Endothelial cell of umbilical vein (primary cell): ENCODE measurements at regions not wholly inside any gene's neighbourhood (a gene's known extent, or its start where the extent isn't known, plus 50 kb on each side); places are given as distances from the start of the nearest gene placed in this dataset.

Experiments
- BruUV-seq: library from RNA; stranded (reverse); fragments of 400-500 nt; replicated peaks from 2 replicates; lab custom pipeline; 2021; lab: Mats Ljungman, UMichigan
- CTCF ChIA-PET: fragments of 300-600, 350-600 bp; sonication (Branson Sonifier 250); formaldehyde crosslinking; loops from one replicate; lab custom pipeline; 2021; ENCODE audit warnings: antibody characterized with exemption, inconsistent platforms; lab: Charles Lee
- POLR2A ChIA-PET: fragments of 300-600, 350-600 bp; sonication (Branson Sonifier 250); formaldehyde crosslinking; loops from one replicate; lab custom pipeline; 2021; ENCODE audit warnings: antibody characterized with exemption, inconsistent platforms; lab: Charles Lee
- DNase-seq: peaks from one replicate; pipeline ENCODE4 v3.0.0-alpha.2; 2011; ENCODE audit warnings: low read depth, low spot score
- FAIRE-seq: peaks from 2 replicates; lab custom pipeline; 2011; peaks lifted over from hg19 to GRCh38; lab: Jason Lieb, UNC
- H2AFZ ChIP-seq: 2 replicates; pipeline ENCODE4 v1.6.0; 2012; ENCODE audit warnings: low read depth, low read length, control low read depth, inconsistent platforms
- H3K27ac ChIP-seq: 2 replicates; pipeline ENCODE4 v1.5.1; 2011; ENCODE audit warnings: low read depth, mild to moderate bottlenecking, control low read depth, low read length, moderate library complexity; ENCODE audit not compliant: insufficient read depth
- H3K27me3 ChIP-seq, 2 experiments: 2 replicates each; pipeline versions ENCODE4 v1.6.0 to v1.6.1; 2011; ENCODE audit warnings: low read length in 2 of 2, mixed read lengths in 1 of 2; ENCODE audit not compliant: control insufficient read depth in 2 of 2, insufficient read depth in 2 of 2
- H3K36me3 ChIP-seq, 2 experiments: 2 replicates in 1 of 2; 3 replicates in 1 of 2; pipeline ENCODE4 v1.5.1; 2011; ENCODE audit warnings: low read length in 2 of 2, mild to moderate bottlenecking in 1 of 2, moderate library complexity in 1 of 2; ENCODE audit not compliant: control insufficient read depth in 2 of 2, insufficient read depth in 2 of 2; ENCODE audit errors: extremely low read depth in 1 of 2
- H3K4me1 ChIP-seq: 3 replicates; pipeline ENCODE4 v1.5.1; 2011; ENCODE audit warnings: mild to moderate bottlenecking, low read length; ENCODE audit not compliant: control insufficient read depth, insufficient read depth; ENCODE audit errors: extremely low read depth
- H3K4me2 ChIP-seq: 2 replicates; pipeline ENCODE4 v1.6.1; 2011; ENCODE audit warnings: low read length, control low read depth, mixed read lengths; ENCODE audit not compliant: insufficient read depth
- H3K4me3 ChIP-seq, 3 experiments: fragments of 200-600 bp in 1 of 3; sonication (generic), shearing (Covaris generic) in 1 of 3; replicated peaks in 1 of 3; 2 replicates each; pipeline ENCODE4 v1.5.1; 2011 to 2016; ENCODE audit warnings: control low read depth in 3 of 3, low read length in 3 of 3, mild to moderate bottlenecking in 2 of 3, inconsistent platforms in 1 of 3, low read depth in 1 of 3, moderate library complexity in 1 of 3; ENCODE audit not compliant: insufficient read depth in 1 of 3
- H3K79me2 ChIP-seq: 2 replicates; pipeline ENCODE4 v1.6.0; 2012; ENCODE audit warnings: low read length, inconsistent platforms; ENCODE audit not compliant: control insufficient read depth, insufficient read depth
- H3K9ac ChIP-seq: replicated peaks from 2 replicates; pipeline ENCODE3; 2011; ENCODE audit warnings: low read length, control low read depth; ENCODE audit not compliant: insufficient read depth; ENCODE audit errors: extremely low read depth
- H3K9me1 ChIP-seq: replicated peaks from 3 replicates; pipeline ENCODE4 v1.6.0; 2011; ENCODE audit warnings: mild to moderate bottlenecking, low read length; ENCODE audit not compliant: control insufficient read depth, insufficient read depth; ENCODE audit errors: extremely low read depth
- H3K9me3 ChIP-seq: replicated peaks from 2 replicates; pipeline ENCODE4 v1.5.1; 2012; ENCODE audit warnings: low read length, inconsistent platforms; ENCODE audit not compliant: control insufficient read depth, insufficient read depth
- H4K20me1 ChIP-seq: replicated peaks from 2 replicates; pipeline ENCODE3; 2011; ENCODE audit warnings: mild to moderate bottlenecking, low read length; ENCODE audit not compliant: control insufficient read depth, insufficient read depth; ENCODE audit errors: extremely low read depth
- CTCF ChIP-seq, 2 donors: IDR thresholded peaks; 1 replicate in 1 of 2; 2 replicates in 1 of 2; pipeline ENCODE4 v1.5.1; 2011; ENCODE audit warnings: low read length in 2 of 2, mild to moderate bottlenecking in 2 of 2, moderate library complexity in 2 of 2, control low read depth in 1 of 2, inconsistent platforms in 1 of 2, low read depth in 1 of 2; ENCODE audit not compliant: insufficient read depth in 1 of 2; ENCODE audit errors: extremely low read depth in 1 of 2
- EZH2 ChIP-seq: IDR thresholded peaks from 2 replicates; pipeline ENCODE4 v1.6.1; 2012; ENCODE audit warnings: borderline replicate concordance, low read depth, mild to moderate bottlenecking, moderate library complexity, low read length, inconsistent platforms; ENCODE audit not compliant: severe bottlenecking
- FOS ChIP-seq: IDR thresholded peaks from 2 replicates; pipeline ENCODE4 v1.6.1; 2011; ENCODE audit warnings: mild to moderate bottlenecking, low read length, moderate library complexity, borderline replicate concordance; ENCODE audit not compliant: insufficient read depth
- GATA2 ChIP-seq: IDR thresholded peaks from 2 replicates; pipeline ENCODE4 v1.7.0; 2011; ENCODE audit warnings: low read depth, mild to moderate bottlenecking, moderate library complexity, mixed read lengths, low read length; ENCODE audit not compliant: insufficient read length, insufficient read depth
- JUN ChIP-seq: IDR thresholded peaks from 2 replicates; pipeline ENCODE4 v1.6.1; 2011; ENCODE audit warnings: borderline replicate concordance, low read depth; ENCODE audit not compliant: insufficient read length, insufficient read depth
- MAX ChIP-seq: IDR thresholded peaks from 2 replicates; pipeline ENCODE4 v1.6.1; 2011; ENCODE audit not compliant: insufficient read depth, insufficient read length
- MYC ChIP-seq: IDR thresholded peaks from one replicate; pipeline ENCODE4 v1.6.1; 2011; ENCODE audit warnings: mild to moderate bottlenecking, low read depth, low read length
- POLR2A ChIP-seq: IDR thresholded peaks from 2 replicates; pipeline ENCODE4 v1.6.1; 2012; ENCODE audit warnings: low read depth, mild to moderate bottlenecking, control low read depth, low read length
- POLR2AphosphoS5 ChIP-seq: IDR thresholded peaks from 2 replicates; pipeline ENCODE4 v1.6.1; 2012; ENCODE audit warnings: low read depth, mild to moderate bottlenecking, control low read depth, low read length, moderate library complexity; ENCODE audit not compliant: insufficient read depth
- dilution Hi-C: fragments of 300-500 bp; cut with MboI; formaldehyde crosslinking; loops from one replicate; pipeline ENCODE4 v1.15.0; 2019; ENCODE audit warnings: low sequenced_read_pairs; ENCODE audit not compliant: extremely low pct_ligation_motif_present
- intact Hi-C: fragments of 100-400 bp; cut with micrococcal nuclease; formaldehyde crosslinking; loops from one replicate; pipeline ENCODE4 v1.10.0; 2022

DNA sequence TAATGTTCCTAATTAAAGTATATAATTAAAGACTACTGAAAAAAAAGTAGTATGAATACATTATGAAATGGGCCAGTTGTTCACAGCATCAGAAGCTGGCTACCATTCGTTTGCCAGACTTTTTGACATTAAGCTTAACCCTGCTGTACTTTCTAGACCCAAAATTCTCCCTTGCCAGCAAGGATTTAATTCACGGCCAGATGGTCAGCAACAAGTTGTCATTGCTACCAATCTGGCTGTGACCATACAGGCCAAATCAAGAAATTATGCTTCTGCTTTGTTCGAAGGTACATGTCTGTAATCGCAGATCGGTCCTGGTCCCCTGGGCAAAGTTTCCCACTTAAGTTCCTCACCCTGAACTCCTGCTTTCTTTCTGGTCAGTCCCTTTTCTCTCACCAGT lies 217.7 kb upstream of the ATXN7L3B start:
- dilution Hi-C loops = no loop called here
- no peak overlapping the region for H3K4me2 ChIP-seq
- no peak overlapping the region for H3K4me3 ChIP-seq
- intact Hi-C loops = no loop called here
- H3K9me3 ChIP-seq = no peaks in the 10 kb centered on the region
- no peak for TF ChIP-seq MYC
- no peak for TF ChIP-seq EZH2
- TF ChIP-seq POLR2A = no peak
- TF ChIP-seq CTCF (IDR thresholded peaks at IDR 0.05; ENCODE audit: extremely low read depth in 1 of 2, insufficient read depth in 1 of 2, low read depth in 1 of 2, low read length in 2 of 2) = no peak
- TF ChIP-seq MAX = no peak
- no peak for TF ChIP-seq POLR2AphosphoS5
- TF ChIP-seq FOS = no peak
- TF ChIP-seq JUN = no peak
- no peak for TF ChIP-seq GATA2
- no peak overlapping the region for H3K27ac ChIP-seq
- no peak for FAIRE-seq
- ChIA-PET POLR2A (no interaction called here), CTCF (no interaction called here)
- H3K79me2 ChIP-seq = no peaks in the 10 kb centered on the region
- H4K20me1 ChIP-seq = no peaks in the 10 kb centered on the region
- H3K9ac ChIP-seq = no peak overlapping the region
- H3K36me3 ChIP-seq = no peaks in the 10 kb centered on the region
- H2AFZ ChIP-seq = no peak overlapping the region
- no peaks in the 10 kb centered on the region for H3K27me3 ChIP-seq
- BruUV-seq = no TSS peak
- no peak for DNase-seq
- H3K4me1 ChIP-seq = no peaks in the 10 kb centered on the region
- no peaks in the 10 kb centered on the region for H3K9me1 ChIP-seq
